Stimulated activated naive CD8-positive, alpha-beta T cell treated with anti-CD3 and anti-CD28 coated beads, Interleukin-15, amount 100 ng/mL, for 72 hours (primary cell): ENCODE measurements at regions not wholly inside any gene's neighbourhood (a gene's known extent, or its start where the extent isn't known, plus 50 kb on each side); places are given as distances from the start of the nearest gene placed in this dataset.

Experiments
- ATAC-seq: fragments of 150-1000 bp; cut with Tn5 transposase; 2 replicates; pipeline ENCODE4 v1.10.0; 2021; ENCODE audit warnings: mild to moderate bottlenecking, moderate library complexity
- DNase-seq, 2 donors: peaks; one replicate each; pipeline ENCODE4 v3.0.0; 2021 to 2022
- H3K27ac Mint-ChIP-seq, 2 donors: one replicate each; pipeline ENCODE4 v1.8.0; 2022; ENCODE audit warnings: mild to moderate bottlenecking in 2 of 2, mixed read lengths in 2 of 2, moderate library complexity in 2 of 2
- H3K27me3 Mint-ChIP-seq: one replicate; pipeline ENCODE4 v1.8.0; 2022; ENCODE audit warnings: mixed read lengths
- H3K4me1 Mint-ChIP-seq: one replicate; pipeline ENCODE4 v1.8.0; 2022; ENCODE audit warnings: mild to moderate bottlenecking, mixed read lengths
- H3K4me3 Mint-ChIP-seq, 2 donors: one replicate each; pipeline ENCODE4 v1.8.0; 2022; ENCODE audit warnings: mild to moderate bottlenecking in 2 of 2, mixed read lengths in 2 of 2, moderate library complexity in 1 of 2
- H3K9me3 Mint-ChIP-seq, 2 donors: one replicate each; pipeline ENCODE4 v1.8.0; 2022; ENCODE audit warnings: mixed read lengths in 2 of 2

- ATAC-seq = no peak
- no peak for DNase-seq
- Mint-ChIP-seq H3K4me3 (no peak overlapping the region), H3K27ac (no peak overlapping the region), H3K9me3 (no peaks in the 10 kb centered on the region), H3K27me3 (no peaks in the 10 kb centered on the region), H3K4me1 (no peaks in the 10 kb centered on the region)
These were observed 166.7 kb downstream of the FAT4 start for GRCh38 chr4:125481334-125482045.

- no peaks in the 10 kb centered on the region for H3K9me3 Mint-ChIP-seq
These were observed 168.1 kb downstream of the FAT4 start for GRCh38 chr4:125482822-125483221.

GRCh38 chr4:125483278-125483677, 168.5 kb downstream of the FAT4 start:
- H3K9me3 Mint-ChIP-seq = no peaks in the 10 kb centered on the region
- no peak for ATAC-seq
- no peak for DNase-seq
- no peak overlapping the region for H3K4me3 Mint-ChIP-seq
- no peaks in the 10 kb centered on the region for H3K4me1 Mint-ChIP-seq
- H3K27ac Mint-ChIP-seq = no peak overlapping the region
- no peaks in the 10 kb centered on the region for H3K27me3 Mint-ChIP-seq

More at GRCh38 chr4:125482822-125483221, 168.1 kb downstream of the FAT4 start:
- H3K4me3 Mint-ChIP-seq = no peak overlapping the region
- DNase-seq (no peak), ATAC-seq (no peak)
- no peaks in the 10 kb centered on the region for H3K27me3 Mint-ChIP-seq
- no peaks in the 10 kb centered on the region for H3K4me1 Mint-ChIP-seq
- no peak overlapping the region for H3K27ac Mint-ChIP-seq

- no peak for DNase-seq
- H3K9me3 Mint-ChIP-seq = no peaks in the 10 kb centered on the region
- no peaks in the 10 kb centered on the region for H3K27me3 Mint-ChIP-seq
- no peak for ATAC-seq
- H3K4me1 Mint-ChIP-seq = no peaks in the 10 kb centered on the region
- no peak overlapping the region for H3K27ac Mint-ChIP-seq
- no peak overlapping the region for H3K4me3 Mint-ChIP-seq
These were observed 170.2 kb downstream of the FAT4 start for GRCh38 chr4:125484912-125485311.

- Mint-ChIP-seq H3K27me3 (no peaks in the 10 kb centered on the region), H3K4me3 (no peak overlapping the region), H3K4me1 (no peaks in the 10 kb centered on the region), H3K27ac (no peak overlapping the region), H3K9me3 (no peaks in the 10 kb centered on the region)
- DNase-seq (no peak), ATAC-seq (no peak)
These were observed 171.6 kb downstream of the FAT4 start for GRCh38 chr4:125486351-125486750.

GRCh38 chr4:125489952-125490690, 175.4 kb downstream of the FAT4 start:
- Mint-ChIP-seq H3K4me3 (no peak overlapping the region), H3K27me3 (no peaks in the 10 kb centered on the region), H3K9me3 (no peaks in the 10 kb centered on the region), H3K4me1 (no peaks in the 10 kb centered on the region), H3K27ac (no peak overlapping the region)
- no peak for ATAC-seq
- DNase-seq = no peak

GRCh38 chr4:125492957-125493356, 178.2 kb downstream of the FAT4 start:
- DNase-seq = no peak
- no peak for ATAC-seq
- no peak overlapping the region for H3K27ac Mint-ChIP-seq
- H3K4me1 Mint-ChIP-seq = no peaks in the 10 kb centered on the region
- H3K4me3 Mint-ChIP-seq = no peak overlapping the region
- H3K27me3 Mint-ChIP-seq = no peaks in the 10 kb centered on the region
- H3K9me3 Mint-ChIP-seq = no peaks in the 10 kb centered on the region

- no peak overlapping the region for H3K27ac Mint-ChIP-seq
These were observed 183.1 kb downstream of the FAT4 start for GRCh38 chr4:125497861-125498260.

GRCh38 chr4:125498981-125499380, 184.2 kb downstream of the FAT4 start:
- no peaks in the 10 kb centered on the region for H3K4me1 Mint-ChIP-seq
- H3K27me3 Mint-ChIP-seq = no peaks in the 10 kb centered on the region
- no peak overlapping the region for H3K27ac Mint-ChIP-seq
- ATAC-seq (no peak), DNase-seq (no peak)
- peaks cover 7 to 13% of the 10 kb centered on the region in 2 donors for H3K9me3 Mint-ChIP-seq
- no peak overlapping the region for H3K4me3 Mint-ChIP-seq

More at GRCh38 chr4:125497861-125498260, 183.1 kb downstream of the FAT4 start:
- H3K27me3 Mint-ChIP-seq = no peaks in the 10 kb centered on the region
- H3K4me1 Mint-ChIP-seq = no peaks in the 10 kb centered on the region
- DNase-seq = no peak
- H3K9me3 Mint-ChIP-seq = peaks cover 4 to 12% of the 10 kb centered on the region in 2 donors
- ATAC-seq = no peak
- H3K4me3 Mint-ChIP-seq = no peak overlapping the region

- DNase-seq (no peak), ATAC-seq (no peak)
- Mint-ChIP-seq H3K27me3 (no peaks in the 10 kb centered on the region), H3K4me1 (no peaks in the 10 kb centered on the region), H3K27ac (no peak overlapping the region), H3K4me3 (no peak overlapping the region), H3K9me3 (peaks cover 7 to 13% of the 10 kb centered on the region in 2 donors)
These were observed 186.3 kb downstream of the FAT4 start for GRCh38 chr4:125501090-125501489.

GRCh38 chr4:125501568-125501967, 186.8 kb downstream of the FAT4 start:
- Mint-ChIP-seq H3K4me3 (no peak overlapping the region), H3K27me3 (no peaks in the 10 kb centered on the region), H3K9me3 (peaks cover 7 to 13% of the 10 kb centered on the region in 2 donors), H3K4me1 (no peaks in the 10 kb centered on the region), H3K27ac (no peak overlapping the region)
- no peak for ATAC-seq
- no peak for DNase-seq

GRCh38 chr4:125505621-125506020, 190.9 kb downstream of the FAT4 start:
- peaks cover 7 to 14% of the 10 kb centered on the region in 2 donors for H3K9me3 Mint-ChIP-seq
- no peaks in the 10 kb centered on the region for H3K27me3 Mint-ChIP-seq
- no peak overlapping the region for H3K27ac Mint-ChIP-seq
- no peak for DNase-seq
- no peak for ATAC-seq
- no peaks in the 10 kb centered on the region for H3K4me1 Mint-ChIP-seq
- no peak overlapping the region for H3K4me3 Mint-ChIP-seq

GRCh38 chr4:125507141-125507540, 192.4 kb downstream of the FAT4 start:
- DNase-seq (no peak), ATAC-seq (no peak)
- no peak overlapping the region for H3K4me3 Mint-ChIP-seq

GRCh38 chr4:125511715-125512114, 197.0 kb downstream of the FAT4 start:
- Mint-ChIP-seq H3K4me1 (no peaks in the 10 kb centered on the region), H3K4me3 (no peak overlapping the region), H3K27ac (no peak overlapping the region), H3K9me3 (peaks cover 8 to 18% of the 10 kb centered on the region in 2 donors), H3K27me3 (no peaks in the 10 kb centered on the region)
- DNase-seq (no peak), ATAC-seq (no peak)

More at GRCh38 chr4:125507141-125507540, 192.4 kb downstream of the FAT4 start:
- H3K27ac Mint-ChIP-seq = no peak overlapping the region
- H3K9me3 Mint-ChIP-seq = peaks cover 7 to 8% of the 10 kb centered on the region in 2 donors
- H3K27me3 Mint-ChIP-seq = no peaks in the 10 kb centered on the region
- H3K4me1 Mint-ChIP-seq = no peaks in the 10 kb centered on the region

GRCh38 chr4:125515016-125515415, 200.3 kb downstream of the FAT4 start:
- H3K27ac Mint-ChIP-seq = no peak overlapping the region
- H3K27me3 Mint-ChIP-seq = no peaks in the 10 kb centered on the region
- DNase-seq = no peak
- no peak for ATAC-seq
- H3K9me3 Mint-ChIP-seq = peaks cover 8 to 24% of the 10 kb centered on the region in 2 donors
- no peaks in the 10 kb centered on the region for H3K4me1 Mint-ChIP-seq
- H3K4me3 Mint-ChIP-seq = no peak overlapping the region

- H3K4me3 Mint-ChIP-seq = no peak overlapping the region
- ATAC-seq (no peak), DNase-seq (no peak)
- H3K27me3 Mint-ChIP-seq = no peaks in the 10 kb centered on the region
- peaks cover 8 to 20% of the 10 kb centered on the region in 2 donors for H3K9me3 Mint-ChIP-seq
- no peaks in the 10 kb centered on the region for H3K4me1 Mint-ChIP-seq
- no peak overlapping the region for H3K27ac Mint-ChIP-seq
These were observed 203.1 kb downstream of the FAT4 start for GRCh38 chr4:125517831-125518230.
